HG03442 (cell line): ENCODE measurements at regions not wholly inside any gene's neighbourhood (a gene's known extent, or its start where the extent isn't known, plus 50 kb on each side); places are given as distances from the start of the nearest gene placed in this dataset.
"Not testable (repeated sequence)": the region's sequence is repeated elsewhere in the genome, so short reads cannot be mapped to it uniquely, and the experiment has no call there.

Experiments used
- ATAC-seq: cut with Tn5 transposase; IDR thresholded peaks from one replicate; pipeline ENCODE4 v1.9.1; 2021; ENCODE audit warnings: mild to moderate bottlenecking, moderate library complexity; ENCODE audit not compliant: unreplicated experiment

DNA sequence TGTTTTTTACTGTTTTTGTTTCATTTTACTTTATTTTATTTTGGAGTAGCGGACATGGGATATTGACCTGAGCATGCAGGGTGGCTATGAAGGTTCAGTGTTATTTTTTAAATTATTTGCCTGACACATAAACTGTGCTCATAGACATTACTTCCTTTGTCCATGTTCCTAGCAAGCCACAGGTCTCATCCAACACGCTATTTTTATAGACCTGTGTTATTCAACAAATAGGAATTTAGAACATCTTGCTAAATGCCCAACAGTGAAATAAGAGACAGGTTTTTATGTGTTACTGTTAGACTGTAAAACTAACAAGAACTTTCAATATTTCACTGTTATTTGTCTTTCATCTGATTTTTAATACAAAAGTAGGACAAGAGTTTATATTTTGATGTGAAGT, 756.4 kb downstream of the KCNT2 start:
- ATAC-seq: no peak

DNA sequence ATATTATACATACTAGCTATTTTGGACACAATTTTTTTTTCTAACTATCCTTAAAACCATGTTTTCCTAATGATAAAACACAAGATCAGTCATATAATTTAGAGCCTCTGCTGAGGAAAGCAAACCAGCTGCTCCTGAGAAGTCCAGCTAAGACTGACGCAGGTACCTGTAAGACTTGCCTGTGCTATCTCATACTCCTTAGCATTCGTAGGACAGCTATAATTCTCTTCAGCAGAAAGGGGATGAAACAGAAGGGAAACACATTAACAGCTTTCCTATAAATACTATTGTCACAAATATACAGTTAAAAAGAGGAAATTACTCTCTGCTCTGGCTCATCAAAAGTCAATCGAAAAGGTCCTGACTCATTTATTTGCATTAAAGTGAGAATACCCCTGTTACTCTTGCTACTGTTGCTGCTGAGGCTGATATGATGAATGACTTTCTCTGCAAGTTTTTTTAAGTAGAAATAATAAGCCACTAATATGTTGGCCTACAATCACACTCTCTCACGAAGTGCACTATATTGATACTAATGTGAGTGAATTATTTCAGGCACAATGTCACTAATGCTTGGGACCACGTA, 757.1 kb downstream of the KCNT2 start:
- no peak for ATAC-seq

DNA sequence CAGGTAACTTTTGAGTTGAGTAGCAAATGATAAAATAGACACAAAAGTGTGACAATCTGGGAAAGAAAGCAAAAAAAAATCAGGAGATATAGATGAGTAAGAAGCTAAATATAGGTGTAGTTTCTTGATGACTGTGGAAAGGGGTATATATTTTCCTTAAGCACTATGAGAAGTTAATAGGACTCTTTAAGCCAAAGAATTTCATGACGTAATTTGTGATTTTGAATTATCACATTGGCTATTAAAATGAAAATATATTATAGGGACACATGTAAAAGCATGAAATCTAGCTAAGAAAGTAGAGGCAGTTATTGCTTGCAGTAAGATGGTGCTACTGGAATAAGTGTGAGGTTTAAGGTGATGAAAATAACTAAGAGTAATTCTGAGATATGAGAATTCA, 759.1 kb downstream of the KCNT2 start:
- no peak for ATAC-seq

DNA sequence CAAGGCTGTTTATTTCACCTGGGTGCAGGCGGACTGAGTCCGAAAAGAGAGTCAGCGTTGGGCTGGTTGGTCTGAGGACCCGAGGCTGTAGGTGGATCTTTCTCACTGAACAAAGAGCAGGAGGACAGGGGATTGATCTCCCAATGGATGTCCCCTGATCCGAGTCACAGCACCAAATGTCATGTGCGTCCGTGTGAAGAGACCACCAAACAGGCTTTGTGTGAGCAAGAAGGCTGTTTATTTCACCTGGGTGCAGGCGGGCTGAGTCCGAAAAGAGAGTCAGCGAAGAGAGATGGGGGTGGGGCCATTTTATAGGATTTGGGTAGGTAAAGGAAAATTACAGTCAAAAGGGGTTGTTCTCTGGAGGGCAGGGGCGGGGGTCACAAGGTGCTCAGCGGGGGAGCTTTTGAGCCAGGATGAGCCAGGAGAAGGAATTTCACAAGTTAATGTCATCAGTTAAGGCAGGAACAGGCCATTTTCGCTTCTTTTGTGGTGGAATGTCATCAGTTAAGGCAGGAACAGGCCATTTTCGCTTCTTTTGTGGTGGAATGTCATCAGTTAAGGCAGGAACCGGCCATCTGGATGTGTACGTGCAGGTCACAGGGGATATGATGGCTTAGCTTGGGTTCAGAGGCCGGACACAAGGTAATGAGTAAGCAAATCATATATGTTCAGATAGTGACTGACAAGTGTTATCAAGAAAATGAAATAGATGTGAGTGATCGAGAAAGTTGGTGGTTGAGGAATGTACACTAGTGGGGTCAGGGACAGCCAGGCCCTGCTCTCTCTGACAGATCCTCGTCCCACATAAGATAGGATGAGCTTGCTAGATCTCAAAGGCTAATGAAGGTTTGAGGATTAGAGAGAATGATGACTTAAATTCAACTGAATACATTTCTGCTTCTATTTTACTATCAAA, 760.0 kb downstream of the KCNT2 start:
- not testable (repeated sequence) for ATAC-seq

DNA sequence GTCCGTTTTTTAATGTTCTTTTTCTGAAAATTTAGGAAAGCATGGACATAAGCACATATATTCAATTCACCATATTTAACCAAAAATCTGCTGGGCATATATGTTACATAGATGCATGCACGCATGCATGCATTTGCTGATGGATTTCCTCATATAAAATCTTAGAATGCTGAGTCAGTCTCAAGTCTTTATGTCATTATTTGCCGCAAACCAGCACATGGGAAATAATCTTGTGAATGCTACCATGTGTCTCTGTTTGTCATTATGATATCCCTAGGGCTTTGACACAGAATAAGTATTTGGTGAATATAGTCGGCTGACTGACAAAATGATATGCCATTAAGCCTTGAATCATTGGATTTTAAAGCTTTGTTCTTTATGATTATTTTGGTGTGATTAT, 776.5 kb downstream of the KCNT2 start:
- no peak for ATAC-seq

DNA sequence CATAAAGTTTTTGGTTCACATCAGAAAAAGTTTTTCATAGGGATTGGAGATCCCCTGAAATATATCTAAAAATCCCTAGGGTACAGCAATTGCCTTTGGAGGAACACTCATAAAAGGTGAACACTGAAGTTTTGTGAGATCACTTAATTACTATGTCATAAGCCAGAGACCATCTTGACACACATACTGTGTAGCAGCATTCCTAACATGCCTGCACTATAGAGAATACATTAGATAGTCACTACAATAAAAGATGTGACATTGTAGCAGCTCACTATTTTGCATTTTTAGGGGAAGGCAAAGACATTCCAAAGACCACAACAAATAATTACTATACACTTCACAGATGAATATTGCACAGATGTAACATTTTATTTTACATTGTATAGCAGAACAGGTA, 779.9 kb downstream of the KCNT2 start:
- no peak for ATAC-seq

DNA sequence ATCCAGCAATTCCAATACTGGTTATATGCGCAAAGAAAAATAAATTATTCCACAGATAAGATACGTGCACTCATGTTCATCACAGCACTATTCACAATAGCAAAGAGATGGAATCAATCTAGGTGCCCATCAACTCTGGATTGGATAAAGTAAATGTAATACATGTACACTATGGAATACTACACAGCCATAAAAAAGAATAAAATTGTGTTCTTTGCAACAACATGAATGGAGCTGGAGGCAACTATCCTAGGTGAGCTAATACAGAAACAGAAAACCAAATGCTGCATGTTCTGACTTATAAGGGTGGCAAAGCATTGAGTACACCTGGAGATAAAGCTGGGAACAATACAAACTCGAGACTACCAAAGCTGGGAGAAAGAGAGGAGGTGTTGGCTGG, 787.3 kb downstream of the KCNT2 start:
- ATAC-seq: no peak

DNA sequence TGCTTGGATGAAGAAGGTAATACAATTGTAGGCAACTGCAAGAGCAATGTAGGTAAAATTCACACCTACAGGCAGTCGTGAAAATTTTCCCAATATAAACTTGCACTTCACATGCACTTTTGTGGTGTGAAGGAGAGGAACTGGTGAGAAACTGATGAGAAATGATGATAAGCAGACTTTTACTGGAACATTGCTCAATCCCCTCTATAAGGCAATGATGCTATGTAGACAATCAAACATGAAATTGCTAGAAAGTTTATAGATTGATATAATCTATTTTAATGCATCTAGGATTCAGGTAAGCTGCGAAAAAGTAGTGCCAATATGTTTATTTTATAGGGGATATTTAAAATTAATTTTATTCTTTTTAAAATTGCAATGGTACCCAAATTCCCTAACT, 802.2 kb downstream of the KCNT2 start:
- no peak for ATAC-seq

DNA sequence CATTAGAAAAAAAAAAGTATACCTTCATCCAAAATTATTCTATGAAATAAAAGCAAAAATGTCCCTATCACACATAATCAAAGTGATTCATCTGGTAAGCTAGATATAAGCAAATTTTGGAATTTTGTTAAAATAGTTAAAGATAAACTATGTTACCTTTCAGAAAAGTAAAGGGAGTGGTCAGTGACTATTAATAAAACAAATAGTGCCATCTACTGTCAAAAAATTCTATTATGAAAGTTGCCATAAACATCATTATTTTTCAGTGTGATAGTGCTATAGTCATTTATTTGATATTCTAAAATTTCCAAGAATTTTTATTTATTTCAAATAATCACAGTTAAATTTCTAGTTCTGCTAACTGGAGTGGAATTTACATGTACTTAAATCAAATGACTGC, 803.7 kb downstream of the KCNT2 start:
- no peak for ATAC-seq

DNA sequence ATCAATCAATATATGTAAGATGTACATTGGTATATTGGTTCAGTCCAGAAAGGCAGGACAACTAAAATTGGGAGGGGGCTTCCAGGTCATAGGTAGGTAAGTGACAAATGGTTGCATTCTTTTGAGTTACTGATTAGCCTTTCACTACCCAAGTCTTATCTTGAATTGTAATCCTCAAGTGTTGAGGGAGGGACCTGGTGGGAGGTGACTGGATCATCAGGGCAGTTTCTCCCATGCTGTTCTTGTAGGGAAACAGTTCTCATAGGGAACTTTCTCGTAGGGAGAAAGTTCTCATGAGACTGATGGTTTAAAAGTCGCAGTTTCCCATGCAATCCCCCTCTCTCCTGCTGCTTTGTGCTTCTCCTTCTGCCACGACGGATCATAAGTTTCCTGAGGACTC, 809.2 kb downstream of the KCNT2 start:
- ATAC-seq: no peak

DNA sequence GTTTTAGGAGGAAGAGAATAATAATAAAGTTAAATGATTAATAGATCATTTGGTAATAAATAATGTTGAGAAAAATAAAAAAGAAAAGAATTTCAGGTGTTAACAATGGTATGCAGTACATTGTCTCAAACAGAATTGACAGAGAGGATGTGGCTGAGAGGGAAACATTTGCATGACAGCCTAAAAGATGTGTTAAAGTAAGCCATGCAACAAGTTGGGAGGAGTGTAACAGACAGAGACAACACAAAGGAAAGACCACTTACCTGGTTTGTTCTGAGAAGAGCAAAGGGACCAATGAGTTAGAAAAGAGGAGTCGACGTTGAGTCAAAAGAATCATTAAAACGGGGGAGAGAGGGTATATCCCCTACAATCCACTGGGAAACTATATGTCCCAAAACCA, 814.0 kb downstream of the KCNT2 start:
- ATAC-seq: no peak

DNA sequence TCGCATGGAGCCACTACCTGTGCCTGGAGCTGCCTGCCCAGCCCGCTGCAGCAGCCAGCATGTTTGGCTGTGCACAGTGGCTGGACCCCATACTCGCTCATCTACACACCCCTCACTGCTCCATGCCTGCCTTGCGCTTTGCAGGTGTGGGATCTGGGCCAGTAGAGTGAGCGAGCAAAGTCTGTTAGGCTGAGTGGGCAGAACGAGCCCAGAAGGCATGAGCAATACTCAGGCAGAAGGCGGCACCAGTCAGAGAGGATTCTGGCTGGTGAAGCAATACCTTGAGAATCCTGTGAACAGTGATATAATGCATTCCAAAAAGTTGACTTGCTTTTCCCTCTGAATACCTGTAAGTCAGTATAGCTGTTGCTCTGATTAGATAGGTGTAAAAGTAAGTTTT, 816.4 kb downstream of the KCNT2 start:
- ATAC-seq: no peak

DNA sequence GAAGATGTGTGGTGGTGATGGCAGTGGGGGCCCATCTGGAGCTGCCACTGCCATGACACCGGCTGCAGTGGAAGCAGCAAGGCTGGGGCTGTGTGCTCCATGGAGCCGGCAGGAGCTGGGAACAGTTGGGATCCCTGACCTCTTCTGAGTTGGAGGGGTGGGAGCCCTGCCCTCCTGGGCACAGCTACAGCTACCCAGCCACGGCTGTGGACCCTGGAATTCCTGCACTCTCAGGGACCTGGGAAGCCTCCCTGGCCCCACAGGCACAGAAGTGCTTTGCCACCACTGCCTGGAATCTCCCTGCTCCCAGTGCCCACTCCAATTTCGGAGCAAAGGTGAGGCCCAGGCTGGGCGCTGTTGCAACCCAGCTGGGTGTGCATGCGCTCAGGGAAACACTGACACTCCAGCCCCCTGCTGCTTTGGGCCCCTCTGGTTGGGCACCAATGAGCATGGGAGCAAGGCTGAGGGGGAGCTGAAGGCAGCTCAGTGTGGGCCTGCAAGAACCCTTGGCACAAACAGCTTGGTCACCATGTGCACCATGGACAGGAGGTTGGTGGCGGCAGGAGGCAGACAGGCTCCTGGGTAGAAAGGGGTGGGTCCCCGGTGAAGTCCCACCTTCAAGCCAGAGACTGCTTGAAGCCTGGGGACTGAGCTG, 817.6 kb downstream of the KCNT2 start:
- ATAC-seq: no peak

DNA sequence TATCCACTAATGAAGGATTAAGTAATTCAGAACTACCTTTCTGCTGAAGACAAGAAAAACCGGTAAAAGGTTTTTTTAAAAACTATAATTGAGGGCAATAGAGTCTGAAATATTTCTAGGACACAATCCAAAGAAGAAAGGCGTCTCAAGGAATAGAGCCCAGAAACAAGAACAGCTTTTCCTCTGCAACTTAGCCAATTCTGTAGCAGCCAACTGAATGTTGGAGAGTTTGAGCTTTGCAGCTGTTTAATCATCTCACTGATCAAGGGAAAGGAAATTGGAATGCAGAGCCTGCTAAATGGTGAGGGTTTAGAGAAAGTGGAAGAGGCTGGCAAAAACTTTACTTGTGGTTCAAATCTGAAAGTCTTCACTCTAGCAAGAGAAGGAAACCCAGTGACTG, 818.9 kb downstream of the KCNT2 start:
- no peak for ATAC-seq

DNA sequence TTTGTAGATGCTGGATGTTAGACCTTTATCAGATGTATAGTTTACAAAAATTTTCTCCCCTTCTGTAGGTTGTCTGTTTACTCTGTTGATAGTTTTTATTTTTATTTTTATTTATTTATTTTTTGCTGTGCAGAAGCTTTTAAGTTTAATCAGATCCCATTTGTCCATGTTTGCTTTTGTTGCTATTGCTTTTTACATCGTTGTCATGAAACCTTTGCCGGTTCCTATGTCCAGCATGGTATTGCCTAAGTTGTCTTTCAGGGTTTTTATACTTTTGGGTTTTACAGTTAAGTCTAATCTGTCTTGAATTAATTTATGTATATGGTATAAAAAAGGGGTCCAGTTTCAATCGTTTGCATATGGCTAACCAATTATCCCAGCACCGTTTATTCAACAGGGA, 819.5 kb downstream of the KCNT2 start:
- ATAC-seq: no peak

DNA sequence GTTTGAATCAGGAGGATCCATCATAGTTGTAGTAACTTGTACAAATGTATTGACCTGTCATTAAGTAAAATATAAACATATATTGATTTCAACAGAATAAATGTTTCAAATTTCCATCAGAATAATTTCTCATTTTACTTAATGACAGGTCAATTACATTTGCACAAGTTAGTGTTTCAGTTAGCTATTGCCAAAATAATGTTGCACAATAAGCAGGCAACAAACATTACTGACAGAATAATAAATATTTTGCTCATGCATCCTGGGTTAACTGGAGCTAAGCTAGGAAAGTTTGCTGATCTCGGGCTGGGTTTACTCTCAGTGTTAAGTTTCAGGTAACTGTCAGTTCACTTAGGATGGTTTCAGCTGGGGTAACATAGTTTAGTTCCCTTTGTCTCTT, 822.4 kb downstream of the KCNT2 start:
- no peak for ATAC-seq

DNA sequence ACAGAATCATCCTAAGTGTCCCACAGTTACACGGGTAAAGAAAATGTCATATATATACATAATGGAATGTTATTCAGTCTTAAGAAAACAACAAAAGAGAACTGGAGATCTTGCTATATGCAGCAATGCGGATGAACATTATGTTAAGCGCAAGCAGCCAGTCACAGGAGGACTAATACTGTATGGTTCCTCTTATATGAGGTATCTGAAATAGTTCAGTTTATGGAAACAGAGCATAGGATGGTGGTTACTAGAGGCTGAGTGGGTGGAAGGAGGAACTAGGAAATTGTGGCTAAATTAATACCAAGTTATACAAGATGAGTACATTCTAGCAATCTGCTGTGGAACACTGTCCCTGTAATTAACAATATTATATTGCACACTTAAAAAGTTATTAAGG, 834.3 kb downstream of the KCNT2 start:
- ATAC-seq: no peak

DNA sequence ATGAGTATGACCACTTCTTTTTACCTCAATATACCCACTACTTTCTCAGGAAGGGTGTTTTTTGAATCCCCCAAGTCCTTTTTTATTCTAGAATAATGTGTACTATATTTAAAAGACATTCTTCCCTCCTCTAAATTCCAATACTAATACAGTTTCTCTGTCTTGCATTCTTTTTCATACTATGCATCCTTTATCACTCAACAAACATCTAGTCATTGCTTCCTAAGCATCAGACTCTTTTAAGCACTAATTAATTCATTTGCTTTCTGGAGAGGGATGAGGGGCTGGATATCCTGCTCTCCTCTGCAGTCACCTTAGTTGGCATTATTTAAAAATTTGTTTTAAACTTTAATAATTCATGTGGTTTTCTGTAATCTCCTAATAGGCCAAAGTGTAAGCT, 838.8 kb downstream of the KCNT2 start:
- ATAC-seq: no peak

DNA sequence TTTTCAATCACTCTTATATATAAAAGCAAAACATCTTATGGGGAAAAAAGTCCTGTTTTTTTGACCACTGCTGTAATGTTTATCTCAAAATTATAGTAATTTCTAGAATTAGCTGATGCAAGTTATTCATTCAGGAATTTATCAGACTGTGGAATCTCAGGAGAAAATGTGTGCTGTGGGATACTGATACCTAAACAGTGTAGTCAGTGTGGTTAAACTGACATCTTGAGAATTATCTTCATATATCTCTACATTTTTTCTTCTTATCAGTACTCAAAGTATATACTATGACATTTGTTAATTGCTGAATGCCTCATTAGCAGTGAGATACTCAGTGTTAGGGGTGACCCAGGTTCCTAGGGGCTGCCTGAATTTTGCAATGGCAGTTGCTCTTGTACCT, 839.3 kb downstream of the KCNT2 start:
- ATAC-seq: no peak

DNA sequence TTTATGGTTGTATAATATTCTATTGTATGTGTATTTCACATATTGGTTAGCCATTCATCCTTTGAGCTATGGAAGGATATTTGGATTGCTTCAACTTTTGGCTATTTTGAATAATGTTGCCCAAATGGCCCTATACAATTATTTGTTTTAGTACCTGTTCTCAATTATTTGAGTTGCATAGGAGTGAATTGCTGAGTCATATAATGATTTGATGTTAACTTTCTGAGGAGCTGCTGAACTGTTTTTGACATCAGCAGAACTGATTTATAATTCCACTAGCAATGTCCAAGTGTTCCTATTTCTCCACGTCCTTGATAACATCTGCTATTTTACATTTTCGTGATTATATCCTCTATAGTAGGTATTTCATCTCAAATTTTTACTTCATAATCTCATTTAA, 839.9 kb downstream of the KCNT2 start:
- ATAC-seq: no peak

DNA sequence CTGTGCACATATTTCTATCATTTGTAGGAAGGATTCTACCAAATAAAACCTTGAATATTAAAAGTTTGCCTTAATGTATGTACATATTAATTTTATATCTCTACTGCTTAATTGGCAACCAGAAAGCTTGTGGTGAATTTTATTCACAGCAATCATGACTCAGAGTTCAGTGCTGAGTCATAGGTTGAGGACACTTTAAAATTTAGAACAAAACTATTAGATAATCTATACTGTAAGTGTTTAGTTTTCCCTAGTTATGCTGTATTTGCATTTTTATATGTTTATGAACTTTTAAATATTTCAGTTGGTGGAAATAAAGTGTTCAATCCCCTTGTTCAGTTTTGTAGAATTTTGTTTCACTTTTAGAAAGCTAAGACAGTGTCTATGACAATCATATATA, 841.5 kb downstream of the KCNT2 start:
- no peak for ATAC-seq

DNA sequence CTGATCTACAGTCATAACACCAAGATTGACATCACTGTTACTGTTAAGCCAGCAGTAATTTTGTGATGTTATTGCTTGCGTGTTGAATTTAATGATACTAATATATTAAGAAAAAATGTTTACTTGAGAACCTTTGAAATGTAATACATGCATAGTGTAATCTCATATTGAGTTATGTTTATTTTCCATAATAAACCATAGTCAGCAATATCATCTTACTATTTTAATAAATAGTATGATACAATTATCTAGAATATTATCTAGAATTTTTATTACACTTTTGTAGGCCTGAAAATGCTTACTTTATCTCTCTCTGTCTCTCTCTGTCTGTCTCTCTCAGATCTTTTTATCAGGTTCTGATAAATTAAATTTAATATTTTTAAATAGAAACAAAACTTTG, 843.1 kb downstream of the KCNT2 start:
- no peak for ATAC-seq
